A673 (cell line): ENCODE measurements at regions not wholly inside any gene's neighbourhood (a gene's known extent, or its start where the extent isn't known, plus 50 kb on each side); places are given as distances from the start of the nearest gene placed in this dataset.

Experiments
- EZH2 ChIP-seq: fragments of 200-600 bp; sonication (generic); IDR thresholded peaks from 2 replicates; pipeline ENCODE4 v1.6.1; 2017; ENCODE audit warnings: borderline replicate concordance, low read depth, mild to moderate bottlenecking, mixed read lengths, antibody characterized with exemption, low read length; ENCODE audit not compliant: poor library complexity, severe bottlenecking
- TF ChIP-seq, protein P1 (sequence below): fragments of 300-800, 200-600 bp; sonication (generic); conservative IDR thresholded peaks from 2 replicates; pipeline ENCODE4 v1.5.1; 2017; ENCODE audit warnings: low read depth, mild to moderate bottlenecking, antibody characterized with exemption, low read length, moderate library complexity, mixed read lengths

DNA sequence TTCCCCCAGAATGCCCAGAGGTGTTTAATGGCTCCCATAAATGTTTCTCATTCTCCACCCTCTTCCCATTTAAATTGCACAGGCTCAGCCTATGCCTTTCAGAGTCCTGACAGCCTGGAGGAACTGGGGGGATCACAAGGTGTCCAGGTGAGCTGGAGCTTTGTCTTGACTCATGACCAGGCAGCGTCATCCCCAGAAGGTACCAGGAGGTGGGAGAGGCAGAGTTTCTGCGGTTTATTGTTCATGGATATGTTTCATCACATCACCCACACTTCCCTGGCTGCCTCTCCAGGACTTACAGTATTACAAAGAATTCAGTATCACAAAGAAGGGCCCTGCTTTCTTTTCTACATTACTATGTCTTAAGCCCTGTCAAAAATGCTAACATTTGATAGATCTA, 103.2 kb upstream of the GALNT18 start:
- TF ChIP-seq, protein P1, sequence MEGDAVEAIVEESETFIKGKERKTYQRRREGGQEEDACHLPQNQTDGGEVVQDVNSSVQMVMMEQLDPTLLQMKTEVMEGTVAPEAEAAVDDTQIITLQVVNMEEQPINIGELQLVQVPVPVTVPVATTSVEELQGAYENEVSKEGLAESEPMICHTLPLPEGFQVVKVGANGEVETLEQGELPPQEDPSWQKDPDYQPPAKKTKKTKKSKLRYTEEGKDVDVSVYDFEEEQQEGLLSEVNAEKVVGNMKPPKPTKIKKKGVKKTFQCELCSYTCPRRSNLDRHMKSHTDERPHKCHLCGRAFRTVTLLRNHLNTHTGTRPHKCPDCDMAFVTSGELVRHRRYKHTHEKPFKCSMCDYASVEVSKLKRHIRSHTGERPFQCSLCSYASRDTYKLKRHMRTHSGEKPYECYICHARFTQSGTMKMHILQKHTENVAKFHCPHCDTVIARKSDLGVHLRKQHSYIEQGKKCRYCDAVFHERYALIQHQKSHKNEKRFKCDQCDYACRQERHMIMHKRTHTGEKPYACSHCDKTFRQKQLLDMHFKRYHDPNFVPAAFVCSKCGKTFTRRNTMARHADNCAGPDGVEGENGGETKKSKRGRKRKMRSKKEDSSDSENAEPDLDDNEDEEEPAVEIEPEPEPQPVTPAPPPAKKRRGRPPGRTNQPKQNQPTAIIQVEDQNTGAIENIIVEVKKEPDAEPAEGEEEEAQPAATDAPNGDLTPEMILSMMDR: no peak
- no peak for TF ChIP-seq EZH2
